Stomach (tissue), 8 donors: ENCODE measurements at regions not wholly inside any gene's neighbourhood (a gene's known extent, or its start where the extent isn't known, plus 50 kb on each side); places are given as distances from the start of the nearest gene placed in this dataset.

Experiments used
- DNase-seq, 2 donors: peaks; one replicate each; pipeline versions ENCODE4 v3.0.0 to v3.0.0-alpha.2; 2013 to 2019
- H3K27ac ChIP-seq, 5 donors: fragments of 200-600 bp in 4 of 5; sonication (generic) in 4 of 5; one replicate each; pipeline ENCODE4 v1.5.1; 2013 to 2019; ENCODE audit warnings: mild to moderate bottlenecking in 1 of 5, moderate library complexity in 1 of 5
- H3K27me3 ChIP-seq, 3 donors: fragments of 200-600 bp; sonication (generic); one replicate each; pipeline ENCODE4 v1.5.1; 2017 to 2019; ENCODE audit warnings: mixed run types in 1 of 3
- H3K36me3 ChIP-seq, 4 donors: fragments of 200-600 bp; sonication (generic); 1 replicate in 3 of 4; 2 replicates in 1 of 4; pipeline ENCODE4 v1.5.1; 2016 to 2019
- H3K4me1 ChIP-seq, 4 donors: fragments of 200-600 bp; sonication (generic); one replicate each; pipeline ENCODE4 v1.5.1; 2016 to 2019
- H3K4me3 ChIP-seq, 4 donors: fragments of 200-600 bp; sonication (generic) in 3 of 4; one replicate each; pipeline ENCODE4 v1.5.1; 2016 to 2019; ENCODE audit warnings: mild to moderate bottlenecking in 1 of 4
- H3K9me3 ChIP-seq, 4 donors: fragments of 200-600 bp; sonication (generic); one replicate each; pipeline ENCODE4 v1.5.1; 2016 to 2019
- CTCF ChIP-seq, 7 experiments: fragments of 450-650 bp in 4 of 7; fragments of 200-600 bp in 3 of 7; sonication (generic) in 3 of 7; IDR thresholded peaks; one replicate each; pipeline ENCODE4 v1.5.1; 2016 to 2019; ENCODE audit warnings: antibody characterized with exemption in 7 of 7, control low read depth in 2 of 7, mild to moderate bottlenecking in 1 of 7
- EP300 ChIP-seq: sonication (generic); formaldehyde crosslinking; IDR thresholded peaks from one replicate; pipeline ENCODE4 v1.6.1; 2017; ENCODE audit warnings: antibody characterized with exemption
- POLR2A ChIP-seq, 4 donors: fragments of 450-650 bp; IDR thresholded peaks; one replicate each; pipeline ENCODE4 v1.6.1; 2016; ENCODE audit warnings: antibody characterized with exemption in 4 of 4, control low read depth in 2 of 4, mild to moderate bottlenecking in 1 of 4, moderate library complexity in 1 of 4
- POLR2AphosphoS5 ChIP-seq, 3 donors: sonication (generic); formaldehyde crosslinking; IDR thresholded peaks; one replicate each; pipeline ENCODE4 v1.6.1; 2016; ENCODE audit warnings: antibody characterized with exemption in 3 of 3
- WGBS, 5 donors: extraction: QIAGEN DNeasy Blood & Tissue Kit in 3 of 5; methylation state at CpG; one replicate each; pipeline versions ENCODE4 v1.1.5 to v1.1.7; 2013 to 2018; 5-methylcytosine and 5-hydroxymethylcytosine counted together
- intact Hi-C: fragments of 100-400 bp; cut with DNase I; formaldehyde crosslinking; loops from one replicate; pipeline ENCODE4 v1.15.1; 2023; ENCODE audit warnings: low total_unique reads
- donor health status: healthy with polysubstance abuse.
- donor health status: Bipolar disorder and iron deficiency.
- donor health status: healthy.

GRCh38 chr7:135837675-135838074 is 89.1 kb upstream of the FAM180A start:
- peaks cover 0 to 16% (median 0%) of the 10 kb centered on the region in 4 donors for H3K4me1 ChIP-seq
- H3K9me3 ChIP-seq = no peaks in the 10 kb centered on the region
- 44 to 71% (median 57%) methylated on average over 2 of the region's 2 CpGs for WGBS, 5 donors
- DNase-seq = no peak
- H3K27ac ChIP-seq = no peak overlapping the region
- intact Hi-C loops = no loop called here
- H3K27me3 ChIP-seq = no peaks in the 10 kb centered on the region
- no peaks in the 10 kb centered on the region for H3K36me3 ChIP-seq
- H3K4me3 ChIP-seq = no peak overlapping the region
- TF ChIP-seq POLR2A (IDR thresholded peaks at IDR 0.05) (no peak), POLR2AphosphoS5 (IDR thresholded peaks at IDR 0.05) (no peak), EP300 (no peak), CTCF (IDR thresholded peaks at IDR 0.05) (no peak)

- intact Hi-C loops = no loop called here
- Histone ChIP-seq H3K4me3 (no peak overlapping the region), H3K27me3 (no peaks in the 10 kb centered on the region), H3K4me1 (peaks cover 0 to 16% (median 0%) of the 10 kb centered on the region in 4 donors), H3K27ac (no peak overlapping the region), H3K9me3 (no peaks in the 10 kb centered on the region), H3K36me3 (no peaks in the 10 kb centered on the region)
- TF ChIP-seq CTCF (IDR thresholded peaks at IDR 0.05) (no peak), POLR2A (IDR thresholded peaks at IDR 0.05) (no peak), EP300 (no peak), POLR2AphosphoS5 (IDR thresholded peaks at IDR 0.05) (no peak)
- WGBS, 5 donors = 51 to 63% (median 55%) methylated on average over 8 of the region's 8 CpGs
- DNase-seq = no peak
These were observed 85.7 kb upstream of the FAM180A start for GRCh38 chr7:135834266-135834665.

GRCh38 chr7:135833642-135834041 is 85.0 kb upstream of the FAM180A start:
- Histone ChIP-seq H3K27ac (no peak overlapping the region), H3K36me3 (no peaks in the 10 kb centered on the region), H3K9me3 (no peaks in the 10 kb centered on the region), H3K4me1 (peaks cover 0 to 16% (median 0%) of the 10 kb centered on the region in 4 donors), H3K27me3 (no peaks in the 10 kb centered on the region), H3K4me3 (no peak overlapping the region)
- no peak for TF ChIP-seq POLR2A (IDR thresholded peaks at IDR 0.05)
- no peak for TF ChIP-seq EP300
- no peak for TF ChIP-seq POLR2AphosphoS5 (IDR thresholded peaks at IDR 0.05)
- no peak for TF ChIP-seq CTCF (IDR thresholded peaks at IDR 0.05)
- DNase-seq = no peak
- intact Hi-C loops = no loop called here
- WGBS, 5 donors = 24 to 46% (median 37%) methylated on average over 4 of the region's 4 CpGs

GRCh38 chr7:135831455-135832195 is 83.0 kb upstream of the FAM180A start:
- no peaks in the 10 kb centered on the region for H3K9me3 ChIP-seq
- TF ChIP-seq CTCF (IDR thresholded peaks at IDR 0.05) = no peak
- TF ChIP-seq POLR2A (IDR thresholded peaks at IDR 0.05) = no peak
- TF ChIP-seq POLR2AphosphoS5 (IDR thresholded peaks at IDR 0.05) = no peak
- TF ChIP-seq EP300 = no peak
- DNase-seq = no peak
- intact Hi-C loops = no loop called here
- H3K27ac ChIP-seq = no peak overlapping the region
- no peaks in the 10 kb centered on the region for H3K36me3 ChIP-seq
- no peaks in the 10 kb centered on the region for H3K27me3 ChIP-seq
- 53 to 67% (median 60%) methylated on average over 4 of the region's 4 CpGs for WGBS, 5 donors
- H3K4me3 ChIP-seq = no peak overlapping the region
- H3K4me1 ChIP-seq = peaks cover 0 to 16% (median 0%) of the 10 kb centered on the region in 4 donors
